HepG2 (cell line): ENCODE measurements at regions not wholly inside any gene's neighbourhood (a gene's known extent, or its start where the extent isn't known, plus 50 kb on each side); places are given as distances from the start of the nearest gene placed in this dataset.

Experiments
- ATAC-seq: fragments of 200-7000 bp; cut with Tn5 transposase; 3 replicates; pipeline ENCODE4 v1.9.1; 2020; ENCODE audit warnings: mild to moderate bottlenecking, moderate library complexity
- BruUV-seq: library from RNA; stranded (reverse); fragments of 400-500 nt; replicated peaks from 2 replicates; lab custom pipeline; 2021; lab: Mats Ljungman, UMichigan
- CTCF ChIA-PET: fragments of 300-600 bp; formaldehyde crosslinking; extraction: SDS; loops from one replicate; lab custom pipeline; 2021; ENCODE audit warnings: low total read pairs, inconsistent platforms, low intra/inter-chr PET ratio; lab: Yijun Ruan, JAX
- POLR2A ChIA-PET: fragments of 350-600 bp; sonication (Branson Sonifier 250); formaldehyde crosslinking; loops from one replicate; lab custom pipeline; 2020; ENCODE audit warnings: antibody characterized with exemption, inconsistent platforms; lab: Yijun Ruan, JAX
- DNase-seq: peaks from one replicate; pipeline ENCODE4 v3.0.0-alpha.2; 2015; ENCODE audit warnings: low spot score
- FAIRE-seq: peaks from 3 replicates; lab custom pipeline; 2011; peaks lifted over from hg19 to GRCh38; lab: Jason Lieb, UNC
- H2AFZ ChIP-seq: one replicate; pipeline ENCODE4 v1.6.1; 2011; ENCODE audit warnings: low read length, inconsistent platforms
- H3K27ac ChIP-seq: fragments of 300-600 bp; 3 replicates; pipeline ENCODE4 v1.8.0; 2011; ENCODE audit warnings: mixed run types, mild to moderate bottlenecking, mixed read lengths, low read length, inconsistent platforms; ENCODE audit not compliant: insufficient read depth; ENCODE audit errors: extremely low read length
- H3K27me3 ChIP-seq, 2 experiments: fragments of 200-600 bp in 1 of 2; 2 replicates in 1 of 2; 3 replicates in 1 of 2; pipeline versions ENCODE4 v1.6.0 to v1.8.0; 2011; ENCODE audit warnings: low read length in 2 of 2, mild to moderate bottlenecking in 2 of 2, moderate library complexity in 2 of 2, inconsistent platforms in 1 of 2; ENCODE audit not compliant: insufficient read depth in 2 of 2, control insufficient read depth in 1 of 2
- H3K36me3 ChIP-seq, 2 experiments: fragments of 200-600 bp in 1 of 2; replicated peaks in 1 of 2; 2 replicates in 1 of 2; 3 replicates in 1 of 2; pipeline versions ENCODE4 v1.5.1 to v1.8.0; 2011; ENCODE audit warnings: low read length in 2 of 2, inconsistent platforms in 1 of 2; ENCODE audit not compliant: insufficient read depth in 2 of 2, control insufficient read depth in 1 of 2
- H3K4me1 ChIP-seq: 2 replicates; pipeline ENCODE4 v1.5.1; 2012; ENCODE audit warnings: low read length, inconsistent platforms; ENCODE audit not compliant: insufficient read depth
- H3K4me2 ChIP-seq: 2 replicates; pipeline ENCODE4 v1.6.0; 2011; ENCODE audit warnings: low read depth, low read length, inconsistent platforms
- H3K4me3 ChIP-seq, 3 experiments: fragments of 200-600 bp in 1 of 3; sonication (generic), shearing (Covaris generic) in 1 of 3; replicated peaks in 1 of 3; 2 replicates each; pipeline ENCODE4 v1.5.1; 2011 to 2016; ENCODE audit warnings: low read length in 3 of 3, inconsistent platforms in 2 of 3, low read depth in 2 of 3, mild to moderate bottlenecking in 2 of 3, control low read depth in 1 of 3, mixed read lengths in 1 of 3; ENCODE audit not compliant: insufficient read depth in 1 of 3
- H3K79me2 ChIP-seq: one replicate; pipeline ENCODE4 v1.6.1; 2011; ENCODE audit warnings: low read length, inconsistent platforms; ENCODE audit not compliant: insufficient read depth
- H3K9ac ChIP-seq: 2 replicates; pipeline ENCODE4 v1.6.0; 2011; ENCODE audit warnings: mild to moderate bottlenecking, low read depth, low read length, inconsistent platforms; ENCODE audit not compliant: insufficient read depth
- H3K9me3 ChIP-seq: 2 replicates; pipeline ENCODE4 v1.5.1; 2012; ENCODE audit warnings: mild to moderate bottlenecking, low read length
- H4K20me1 ChIP-seq: 2 replicates; pipeline ENCODE4 v1.6.0; 2011; ENCODE audit warnings: inconsistent platforms, mild to moderate bottlenecking, low read length, moderate library complexity; ENCODE audit not compliant: insufficient read depth
- HCFC1 ChIP-seq: fragments of 150-350 bp; IDR thresholded peaks from 2 replicates; pipeline ENCODE4 v1.6.1; 2014; ENCODE audit warnings: low read depth, low read length
- HNF4A ChIP-seq: sonication (generic); formaldehyde crosslinking; IDR thresholded peaks from 2 replicates; pipeline ENCODE4 v1.4.0; 2020; ENCODE audit warnings: missing genetic modification reagents
- KLF6 ChIP-seq: IDR thresholded peaks from 2 replicates; pipeline ENCODE4 v1.8.0; 2016; ENCODE audit warnings: missing biosample characterization, missing genetic modification reagents
- MTF1 ChIP-seq: sonication (generic); formaldehyde crosslinking; IDR thresholded peaks from 2 replicates; pipeline ENCODE4 v1.5.0; 2020; ENCODE audit warnings: missing genetic modification reagents
- PHF21A ChIP-seq: sonication (generic); formaldehyde crosslinking; IDR thresholded peaks from 2 replicates; pipeline ENCODE4 v1.5.0; 2020; ENCODE audit warnings: mild to moderate bottlenecking, missing genetic modification reagents
- ZC3H4 ChIP-seq: sonication (generic); formaldehyde crosslinking; IDR thresholded peaks from 2 replicates; pipeline ENCODE4 v1.4.0; 2020; ENCODE audit warnings: missing genetic modification reagents, borderline replicate concordance
- ZNF121 ChIP-seq: sonication (generic); formaldehyde crosslinking; IDR thresholded peaks from 2 replicates; pipeline ENCODE4 v1.5.0; 2020; ENCODE audit warnings: mild to moderate bottlenecking, missing genetic modification reagents
- ZNF367 ChIP-seq: sonication (generic); formaldehyde crosslinking; IDR thresholded peaks from 2 replicates; pipeline ENCODE4 v1.4.0; 2020; ENCODE audit warnings: missing genetic modification reagents, borderline replicate concordance
- ZNF720 ChIP-seq: sonication (generic); formaldehyde crosslinking; IDR thresholded peaks from 2 replicates; pipeline ENCODE4 v1.4.0; 2020; ENCODE audit warnings: missing genetic modification reagents
- ZNF761 ChIP-seq: sonication (generic); formaldehyde crosslinking; conservative IDR thresholded peaks from 2 replicates; pipeline ENCODE4 v1.4.0; 2020; ENCODE audit warnings: mild to moderate bottlenecking, missing genetic modification reagents
- WGBS: methylation state at CpG from one replicate; pipeline ENCODE4 v1.1.6; 2017; ENCODE audit warnings: low lambda C conversion rate; 5-methylcytosine and 5-hydroxymethylcytosine counted together
- in situ Hi-C: cut with HindIII; loops from 2 replicates; pipeline ENCODE4 v1.10.0; 2017; ENCODE audit warnings: low pct_unique_long_range_greater_than_20kb; ENCODE audit not compliant: extremely low pct_ligation_motif_present
- intact Hi-C: fragments of 100-400 bp; cut with micrococcal nuclease; formaldehyde crosslinking; loops from one replicate; pipeline ENCODE4 v1.10.0; 2022; ENCODE audit not compliant: unreplicated experiment
- TF ChIP-seq, protein P1 (sequence below): sonication (generic); formaldehyde crosslinking; IDR thresholded peaks from 2 replicates; pipeline ENCODE4 v1.4.0; 2020; ENCODE audit warnings: low read depth, missing genetic modification reagents
- TF ChIP-seq, protein P2 (sequence below): IDR thresholded peaks from 2 replicates; pipeline ENCODE4 v1.6.1; 2012; ENCODE audit warnings: inconsistent platforms

DNA sequence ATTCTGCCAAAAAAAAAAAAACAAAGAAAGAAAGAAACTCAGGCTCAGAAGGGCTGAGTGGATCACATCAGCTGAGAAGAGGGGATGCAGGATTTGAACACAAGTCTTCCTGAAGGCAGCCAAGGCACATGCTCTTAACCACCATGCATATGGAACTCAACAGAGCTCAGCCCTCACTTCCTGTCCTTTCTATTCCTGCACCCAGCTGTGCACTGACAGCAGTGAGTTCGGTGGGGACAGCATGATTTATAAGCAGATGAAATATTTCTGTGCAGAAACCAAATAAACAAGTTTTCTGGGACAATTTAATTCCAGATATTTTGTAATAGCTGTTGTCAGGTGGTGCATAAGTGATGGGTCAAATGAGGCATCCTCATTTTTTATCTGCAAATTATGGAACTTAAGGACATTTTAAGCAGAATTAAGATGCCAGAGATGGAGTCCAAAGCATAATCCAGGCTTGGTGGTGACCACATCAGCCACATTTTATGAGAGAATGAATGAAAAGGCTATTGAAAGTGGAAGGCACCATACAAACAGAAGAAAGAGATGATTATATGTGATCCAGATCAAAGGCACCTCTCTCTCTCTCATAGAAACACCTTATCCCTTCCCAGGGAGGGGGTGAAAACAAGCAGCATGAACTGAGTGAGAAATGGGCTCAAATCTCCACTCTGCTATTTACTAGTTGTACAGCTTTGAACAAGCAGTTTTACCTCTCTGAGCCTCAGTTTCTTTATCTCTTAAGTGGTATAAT lies 303.6 kb upstream of the MSX2 start:
- no peaks in the 10 kb centered on the region for H4K20me1 ChIP-seq

More for the DNA sequence above, 303.6 kb upstream of the MSX2 start:
- no peaks in the 10 kb centered on the region for H3K27me3 ChIP-seq
- intact Hi-C loops (no loop called here), in situ Hi-C loops (no loop called here)
- H3K27ac ChIP-seq: no peak overlapping the region
- 7% methylated on average over 1 of the region's 1 CpG for WGBS
- H3K36me3 ChIP-seq: no peaks in the 10 kb centered on the region
- ATAC-seq (no peak), DNase-seq (no peak), FAIRE-seq (no peak)
- POLR2A ChIA-PET: no interaction called here
- no peaks in the 10 kb centered on the region for H3K79me2 ChIP-seq
- TF ChIP-seq ZC3H4 (CRISPR knock-in tag): no peak
- no peak for TF ChIP-seq KLF6 (CRISPR knock-in tag)
- no peak for TF ChIP-seq HNF4A
- no peak for TF ChIP-seq HCFC1
- no peak for TF ChIP-seq ZNF121 (CRISPR knock-in tag)
- no peak for TF ChIP-seq ZNF367 (CRISPR knock-in tag)
- TF ChIP-seq ZNF720: no peak
- TF ChIP-seq, protein P1, sequence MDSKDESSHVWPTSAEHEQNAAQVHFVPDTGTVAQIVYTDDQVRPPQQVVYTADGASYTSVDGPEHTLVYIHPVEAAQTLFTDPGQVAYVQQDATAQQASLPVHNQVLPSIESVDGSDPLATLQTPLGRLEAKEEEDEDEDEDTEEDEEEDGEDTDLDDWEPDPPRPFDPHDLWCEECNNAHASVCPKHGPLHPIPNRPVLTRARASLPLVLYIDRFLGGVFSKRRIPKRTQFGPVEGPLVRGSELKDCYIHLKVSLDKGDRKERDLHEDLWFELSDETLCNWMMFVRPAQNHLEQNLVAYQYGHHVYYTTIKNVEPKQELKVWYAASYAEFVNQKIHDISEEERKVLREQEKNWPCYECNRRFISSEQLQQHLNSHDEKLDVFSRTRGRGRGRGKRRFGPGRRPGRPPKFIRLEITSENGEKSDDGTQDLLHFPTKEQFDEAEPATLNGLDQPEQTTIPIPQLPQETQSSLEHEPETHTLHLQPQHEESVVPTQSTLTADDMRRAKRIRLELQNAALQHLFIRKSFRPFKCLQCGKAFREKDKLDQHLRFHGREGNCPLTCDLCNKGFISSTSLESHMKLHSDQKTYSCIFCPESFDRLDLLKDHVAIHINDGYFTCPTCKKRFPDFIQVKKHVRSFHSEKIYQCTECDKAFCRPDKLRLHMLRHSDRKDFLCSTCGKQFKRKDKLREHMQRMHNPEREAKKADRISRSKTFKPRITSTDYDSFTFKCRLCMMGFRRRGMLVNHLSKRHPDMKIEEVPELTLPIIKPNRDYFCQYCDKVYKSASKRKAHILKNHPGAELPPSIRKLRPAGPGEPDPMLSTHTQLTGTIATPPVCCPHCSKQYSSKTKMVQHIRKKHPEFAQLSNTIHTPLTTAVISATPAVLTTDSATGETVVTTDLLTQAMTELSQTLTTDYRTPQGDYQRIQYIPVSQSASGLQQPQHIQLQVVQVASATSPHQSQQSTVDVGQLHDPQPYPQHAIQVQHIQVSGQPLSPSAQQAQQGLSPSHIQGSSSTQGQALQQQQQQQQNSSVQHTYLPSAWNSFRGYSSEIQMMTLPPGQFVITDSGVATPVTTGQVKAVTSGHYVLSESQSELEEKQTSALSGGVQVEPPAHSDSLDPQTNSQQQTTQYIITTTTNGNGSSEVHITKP (CRISPR knock-in tag): no peak
- TF ChIP-seq, protein P2, sequence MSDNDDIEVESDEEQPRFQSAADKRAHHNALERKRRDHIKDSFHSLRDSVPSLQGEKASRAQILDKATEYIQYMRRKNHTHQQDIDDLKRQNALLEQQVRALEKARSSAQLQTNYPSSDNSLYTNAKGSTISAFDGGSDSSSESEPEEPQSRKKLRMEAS: no peak
- no peak for TF ChIP-seq MTF1 (CRISPR knock-in tag)
- TF ChIP-seq PHF21A (CRISPR knock-in tag): no peak
- no peak for TF ChIP-seq ZNF761
- H3K4me3 ChIP-seq: no peak overlapping the region
- BruUV-seq: no TSS peak
- peaks cover 8% of the 10 kb centered on the region; the same call in 1 of the 2 replicates for H3K4me1 ChIP-seq
- no peak overlapping the region for H2AFZ ChIP-seq
- H3K4me2 ChIP-seq: no peak overlapping the region
- no peak overlapping the region for H3K9ac ChIP-seq
- CTCF ChIA-PET: interaction anchor here (2.4 kb wide), 1 partner anchor 373 kb away, joined by 25 read pairs; no protein-coding TSS in a partner anchor
- no peaks in the 10 kb centered on the region for H3K9me3 ChIP-seq
